ENCODE measurements at regions not wholly inside any gene's neighbourhood (a gene's known extent, or its start where the extent isn't known, plus 50 kb on each side); places are given as distances from the start of the nearest gene placed in this dataset.

DNA sequence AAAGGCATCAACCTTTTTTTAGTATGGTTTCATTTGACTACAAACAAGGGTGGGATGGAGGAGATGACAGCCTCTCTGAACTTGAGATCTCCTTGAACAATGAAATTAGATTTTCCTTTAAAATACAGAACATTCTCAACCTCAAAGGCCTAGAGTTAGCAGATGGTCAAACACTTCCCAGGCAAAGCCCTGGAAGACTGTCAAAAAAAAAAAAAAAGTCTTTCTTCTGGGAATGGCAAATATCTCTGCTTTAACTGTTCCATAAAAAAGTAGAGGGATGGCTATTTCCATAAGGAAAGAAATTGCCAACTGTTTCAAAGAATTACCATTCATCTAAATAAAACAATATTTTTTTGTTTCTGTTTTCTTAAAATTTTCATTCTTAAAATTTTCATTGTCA lies 870.8 kb downstream of the GALC start:
- no peak for DNase-seq (ENCODE audit: low read depth in 2 of 3, low spot score in 2 of 3)

DNA sequence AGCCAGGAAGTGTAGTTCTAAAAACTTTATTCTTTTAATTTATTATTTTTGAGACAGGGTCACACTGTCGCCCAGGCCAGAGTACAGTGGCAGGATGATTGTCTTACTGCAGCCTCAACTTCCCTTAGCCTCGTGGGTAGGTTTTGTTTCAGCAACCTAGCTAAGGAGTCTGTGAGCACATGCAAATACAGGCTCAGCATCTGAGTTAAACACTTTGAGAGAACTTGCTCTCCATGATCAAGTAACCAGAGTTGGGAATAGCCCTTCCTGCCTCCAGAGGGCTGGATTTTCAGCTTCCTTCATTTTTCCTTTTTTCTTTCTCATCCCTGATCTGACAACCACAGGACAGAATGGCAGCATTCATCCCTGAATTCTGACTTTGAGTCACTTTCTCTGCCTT lies 871.3 kb downstream of the GALC start:
- no peak for DNase-seq (ENCODE audit: low read depth in 2 of 3, low spot score in 2 of 3)

DNA sequence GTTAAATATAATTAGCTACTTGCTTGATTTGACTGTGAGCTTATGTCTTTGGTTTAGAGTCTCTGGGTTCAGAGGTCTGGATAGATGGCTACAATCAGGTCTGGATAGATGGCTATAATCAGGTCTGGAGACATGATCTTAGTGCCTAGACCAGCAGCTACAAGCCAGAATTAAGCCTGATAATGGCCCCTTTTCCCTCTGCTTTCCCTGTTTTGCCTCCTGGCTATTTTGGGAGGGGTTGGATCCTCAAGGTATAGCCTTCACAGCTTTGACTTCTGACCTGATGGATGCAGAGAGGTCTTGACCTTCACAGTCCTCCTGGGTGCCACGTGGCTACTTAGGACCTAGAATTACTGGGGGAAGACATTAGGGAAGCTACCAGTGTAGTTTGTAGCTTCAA lies 877.7 kb downstream of the GALC start:
- no peak for DNase-seq (ENCODE audit: low read depth in 2 of 3, low spot score in 2 of 3)

DNA sequence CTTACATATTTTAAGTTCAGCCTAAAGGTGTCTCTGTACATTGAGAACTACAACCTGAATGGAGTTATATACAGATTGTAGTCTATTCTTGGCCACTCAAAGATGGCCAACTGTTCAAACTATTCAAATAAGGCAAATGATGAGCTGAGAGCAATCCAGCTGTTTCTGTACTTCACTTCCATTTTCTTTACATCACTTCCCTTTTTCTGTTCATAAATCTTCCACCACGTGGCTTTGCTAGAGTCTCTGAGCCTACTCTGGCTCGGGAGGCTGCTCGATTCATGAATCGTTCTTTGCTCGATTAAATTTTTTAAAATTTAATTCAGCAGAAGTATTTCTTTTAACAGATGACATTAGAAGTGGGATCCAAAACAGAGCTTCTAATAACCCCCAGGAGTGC lies 879.7 kb downstream of the GALC start:
- no peak for DNase-seq (ENCODE audit: low read depth in 2 of 3, low spot score in 2 of 3)

DNA sequence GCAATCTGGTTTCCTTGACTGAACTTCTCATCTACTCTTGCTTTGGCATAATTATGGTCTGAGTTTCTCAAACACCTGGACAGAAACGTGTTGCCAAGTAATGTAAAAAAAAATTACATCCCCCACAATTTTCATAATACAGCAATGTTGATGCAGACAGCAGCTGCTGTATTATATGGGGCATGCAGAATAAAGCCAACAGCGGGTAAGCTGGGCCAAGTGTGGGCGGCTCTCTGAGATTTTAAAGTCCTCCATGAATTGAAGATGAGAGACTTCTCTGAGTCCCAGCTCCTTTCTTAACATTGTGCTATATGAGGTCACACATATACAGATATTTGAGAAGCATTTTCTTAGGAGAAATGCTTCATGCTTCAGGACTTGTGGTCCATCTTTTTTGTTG lies 881.2 kb downstream of the GALC start:
- DNase-seq (ENCODE audit: low read depth in 2 of 3, low spot score in 2 of 3) = no peak

DNA sequence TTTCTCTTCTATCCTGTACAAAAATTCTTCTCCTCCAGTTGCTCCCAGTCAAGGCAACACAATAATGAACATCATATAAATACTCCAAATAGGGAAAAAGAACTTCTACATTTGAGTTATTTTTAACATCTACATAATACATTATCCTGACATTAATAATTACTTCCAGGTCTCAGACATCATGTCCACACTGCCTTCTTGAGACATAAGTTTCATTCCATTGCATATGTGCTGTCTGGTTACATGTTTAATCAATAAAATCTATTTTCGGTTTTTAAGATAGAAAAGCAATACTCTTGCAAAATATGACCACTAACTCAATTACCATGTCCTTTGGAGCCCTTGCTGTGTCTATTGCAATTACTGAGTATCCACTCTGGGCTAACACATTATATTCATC lies 881.9 kb downstream of the GALC start:
- DNase-seq (ENCODE audit: low read depth in 2 of 3, low spot score in 2 of 3) = no peak

DNA sequence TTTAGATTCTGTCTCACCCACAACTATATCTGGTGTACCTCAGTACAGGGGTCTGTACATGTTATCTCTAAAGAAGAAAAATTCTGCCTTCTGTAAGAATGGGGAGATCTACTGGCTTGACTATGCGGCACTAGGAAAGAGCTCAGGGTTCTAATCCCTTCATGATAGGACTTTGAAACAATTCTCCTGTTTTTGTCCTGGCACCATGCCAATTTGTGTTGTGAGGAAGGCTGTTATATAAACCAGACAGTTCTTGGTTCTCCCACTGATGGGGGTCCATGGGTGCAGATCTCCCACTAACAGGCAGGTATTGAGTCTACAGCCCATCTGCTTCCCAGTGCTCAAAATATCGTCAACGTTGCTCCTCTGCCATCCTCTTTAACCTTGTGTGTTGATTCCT lies 883.7 kb downstream of the GALC start:
- no peak for DNase-seq (ENCODE audit: low read depth in 2 of 3, low spot score in 2 of 3)

DNA sequence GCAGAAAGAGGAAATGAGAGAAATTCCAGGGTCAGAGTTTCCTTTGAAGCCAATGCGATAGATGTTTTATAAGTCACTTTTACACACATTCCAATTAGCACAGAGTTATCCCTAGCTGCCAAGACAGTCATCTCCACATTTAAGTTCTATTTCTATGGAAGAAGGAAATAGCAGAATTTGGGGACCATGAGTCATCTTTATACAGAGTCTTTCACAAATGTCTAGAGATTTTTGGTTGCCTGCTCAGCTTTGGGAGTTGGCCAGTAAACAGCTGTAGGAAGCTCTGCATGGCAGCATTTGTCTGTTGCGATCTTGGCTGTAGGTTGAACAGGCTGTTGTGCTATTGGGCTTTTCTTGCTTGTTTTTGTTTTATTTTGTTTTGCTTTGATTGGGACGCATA lies 884.3 kb downstream of the GALC start:
- no peak for DNase-seq (ENCODE audit: low read depth in 2 of 3, low spot score in 2 of 3)

DNA sequence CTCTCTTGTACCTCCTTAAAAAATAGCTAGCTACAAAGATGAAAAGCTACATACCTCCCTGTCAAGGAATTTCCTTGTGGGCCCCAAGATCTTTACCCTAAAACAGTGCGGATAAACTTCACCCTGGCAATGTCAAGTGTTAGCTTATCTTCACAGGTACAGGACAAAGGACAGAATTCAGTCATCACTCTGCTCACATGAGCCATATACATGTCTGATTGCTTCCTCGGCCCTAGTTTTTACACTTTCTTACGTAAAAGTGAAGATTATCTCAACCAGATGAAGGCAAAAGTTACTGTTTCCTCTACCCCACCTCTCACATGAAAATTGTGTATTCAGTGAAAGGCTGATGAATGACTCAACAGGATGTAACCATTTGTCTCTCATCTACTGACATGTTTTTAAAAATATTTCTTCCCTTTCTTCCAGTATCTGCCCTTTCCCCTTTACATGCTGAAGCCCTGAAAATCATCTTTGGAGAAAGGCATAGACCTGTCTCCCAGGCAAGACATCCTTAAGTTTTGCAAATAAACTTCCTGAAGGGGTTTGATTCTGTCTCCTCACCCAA lies 890.1 kb downstream of the GALC start:
- no peak for DNase-seq (ENCODE audit: low read depth in 2 of 3, low spot score in 2 of 3)

DNA sequence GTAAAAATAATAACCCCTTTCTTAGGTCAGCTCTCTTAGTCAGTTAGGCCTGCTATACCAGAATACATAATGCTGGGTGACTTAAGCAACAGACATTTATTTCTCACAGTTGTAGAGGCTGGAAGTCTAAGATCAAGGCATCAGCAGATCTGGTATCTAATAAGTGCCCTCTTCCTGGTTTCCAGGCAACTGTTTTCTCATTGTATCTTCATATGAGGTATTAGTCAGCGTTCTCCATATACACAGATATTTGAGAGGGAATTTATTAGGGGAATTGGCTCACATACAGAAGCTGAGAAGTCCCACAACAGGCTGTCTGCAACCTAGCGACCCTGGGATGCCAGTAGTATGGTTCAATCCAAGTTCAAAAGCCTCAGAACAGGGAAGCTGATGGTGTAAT lies 896.0 kb downstream of the GALC start:
- no peak for DNase-seq (ENCODE audit: low read depth in 2 of 3, low spot score in 2 of 3)

DNA sequence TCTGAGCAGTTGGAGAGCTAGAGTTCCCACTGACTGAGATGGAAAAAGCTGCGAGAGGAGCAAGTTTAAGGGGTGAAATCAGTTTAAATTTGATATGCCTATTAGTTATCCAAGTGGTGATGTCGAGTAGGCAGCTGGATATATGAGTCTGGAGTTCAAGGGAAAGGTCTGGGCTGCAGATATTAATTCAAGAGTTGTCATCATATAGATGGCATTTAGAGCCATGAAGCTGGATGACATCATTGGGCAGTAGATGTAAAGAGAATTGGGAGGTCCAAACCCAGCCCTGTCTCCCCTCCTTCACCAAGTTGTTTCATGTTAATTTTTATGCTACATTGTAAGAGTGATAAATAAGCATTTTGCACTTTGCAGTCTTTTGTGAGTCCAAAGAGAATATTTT lies 898.1 kb downstream of the GALC start:
- no peak for DNase-seq (ENCODE audit: low read depth in 2 of 3, low spot score in 2 of 3)

DNA sequence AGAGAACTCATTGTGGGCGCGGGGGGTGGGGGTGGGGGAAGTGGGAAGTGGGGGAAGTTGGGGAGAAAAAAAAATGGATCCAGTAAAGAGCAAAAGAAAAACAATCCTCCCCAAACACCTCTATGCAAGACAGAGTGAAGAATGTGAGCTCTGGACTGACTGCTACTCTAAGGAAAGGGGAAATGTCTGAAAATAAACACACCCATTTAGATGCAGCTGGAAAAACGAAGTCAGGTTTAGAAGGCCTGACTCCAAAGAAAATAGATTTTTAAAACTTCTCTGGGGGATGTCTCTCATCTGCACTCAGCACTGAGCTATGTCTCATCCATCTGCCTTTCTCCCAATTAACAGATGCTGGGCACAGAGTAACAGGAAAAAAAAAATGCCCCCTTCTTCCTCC lies 904.4 kb downstream of the GALC start:
- DNase-seq (ENCODE audit: low read depth in 2 of 3, low spot score in 2 of 3) = no peak

DNA sequence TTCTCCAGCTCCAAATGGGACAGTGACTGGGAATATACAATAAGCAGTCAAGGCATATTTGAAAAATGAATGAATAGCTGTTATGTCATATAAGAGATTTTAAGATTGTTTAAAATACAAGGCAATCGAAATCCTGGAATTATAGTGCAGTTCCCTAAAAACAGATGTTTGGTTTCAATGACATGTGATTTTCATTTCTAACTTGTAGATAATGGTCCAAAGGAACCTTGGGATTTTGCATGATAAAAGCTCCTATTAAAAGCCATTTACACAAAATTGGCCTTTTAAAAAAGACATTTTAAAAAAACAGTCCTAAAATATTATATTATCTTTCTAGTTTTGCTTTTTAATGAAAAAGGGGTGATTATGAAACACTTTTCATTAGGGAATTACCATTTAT lies 905.1 kb downstream of the GALC start:
- no peak for DNase-seq (ENCODE audit: low read depth in 2 of 3, low spot score in 2 of 3)

DNA sequence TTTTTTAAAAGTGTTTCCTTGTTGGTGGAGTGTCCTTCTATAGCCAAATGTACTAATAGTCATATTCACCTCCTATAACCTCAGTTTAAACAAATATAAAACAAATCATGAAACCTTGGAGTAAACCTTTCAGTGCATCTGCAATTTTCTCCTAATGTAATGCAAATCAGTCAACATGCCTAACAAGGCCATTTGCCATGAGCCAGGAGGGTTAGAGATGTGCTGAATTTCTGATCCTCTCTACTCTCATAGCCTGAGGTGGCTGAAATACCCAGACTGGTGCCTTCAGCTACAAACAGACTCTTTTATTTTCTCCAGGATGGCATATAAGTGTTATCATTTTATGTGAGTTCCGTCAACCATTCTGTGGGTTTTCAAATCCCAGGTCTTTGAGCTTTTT lies 908.1 kb downstream of the GALC start:
- no peak for DNase-seq (ENCODE audit: low read depth in 2 of 3, low spot score in 2 of 3)

DNA sequence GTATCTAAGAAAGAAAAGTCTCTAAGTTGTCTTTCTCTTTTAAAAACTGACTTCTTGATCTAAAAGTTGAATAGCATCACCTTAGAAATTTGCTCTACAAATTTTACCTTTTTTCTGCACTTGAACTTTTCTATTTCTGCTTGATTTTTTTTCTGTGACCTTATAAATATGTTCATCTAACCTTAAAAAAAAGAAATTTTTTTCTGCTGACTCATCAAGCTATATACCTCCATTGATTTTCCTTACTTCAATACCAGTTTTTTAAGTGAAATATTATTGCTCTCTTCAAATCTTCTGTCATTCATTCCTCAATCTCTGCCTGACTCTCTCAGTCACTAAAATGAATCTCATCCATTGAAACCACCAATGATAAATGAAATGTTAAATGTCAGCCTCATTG lies 910.1 kb downstream of the GALC start:
- DNase-seq (ENCODE audit: low read depth in 2 of 3, low spot score in 2 of 3) = no peak

DNA sequence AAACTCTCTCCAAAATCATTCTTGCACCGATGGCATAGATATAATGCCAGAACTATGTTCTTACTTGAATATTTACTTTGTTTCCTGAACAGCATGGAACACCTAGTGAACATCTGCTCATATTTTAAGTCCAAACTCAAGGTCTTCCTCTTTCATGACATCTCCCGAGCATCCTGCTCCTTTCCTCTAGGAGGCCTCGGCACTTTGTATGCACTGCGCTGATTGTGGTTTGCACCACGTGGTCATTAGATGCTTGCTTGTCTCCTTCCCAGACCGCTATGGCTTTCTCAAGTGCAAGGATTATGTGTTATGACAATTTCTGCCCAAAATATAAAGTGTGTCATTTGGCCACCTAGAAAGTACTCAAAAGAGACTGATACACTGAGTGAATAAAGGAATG lies 912.0 kb downstream of the GALC start:
- no peak for DNase-seq (ENCODE audit: low read depth in 2 of 3, low spot score in 2 of 3)

DNA sequence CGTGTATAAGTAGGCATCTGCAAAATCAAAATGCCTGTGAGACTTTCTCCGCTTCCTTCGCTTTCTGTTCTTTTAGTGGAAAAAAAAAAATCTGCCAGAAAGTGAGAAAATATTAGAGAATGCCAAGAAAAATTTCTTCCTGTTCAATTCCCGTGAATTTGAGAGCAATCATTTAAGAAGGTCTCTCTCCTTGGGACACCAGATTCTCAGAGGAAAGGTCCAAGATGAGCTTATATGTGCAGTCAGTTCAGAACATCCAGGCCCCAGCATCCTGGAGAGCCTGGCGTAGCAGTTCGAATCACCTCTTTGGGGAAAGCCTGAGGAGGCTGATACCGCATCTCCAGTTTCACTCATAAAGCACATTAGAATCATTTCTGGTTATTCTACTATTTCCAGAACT lies 912.8 kb downstream of the GALC start:
- DNase-seq (ENCODE audit: low read depth in 2 of 3, low spot score in 2 of 3) = no peak

DNA sequence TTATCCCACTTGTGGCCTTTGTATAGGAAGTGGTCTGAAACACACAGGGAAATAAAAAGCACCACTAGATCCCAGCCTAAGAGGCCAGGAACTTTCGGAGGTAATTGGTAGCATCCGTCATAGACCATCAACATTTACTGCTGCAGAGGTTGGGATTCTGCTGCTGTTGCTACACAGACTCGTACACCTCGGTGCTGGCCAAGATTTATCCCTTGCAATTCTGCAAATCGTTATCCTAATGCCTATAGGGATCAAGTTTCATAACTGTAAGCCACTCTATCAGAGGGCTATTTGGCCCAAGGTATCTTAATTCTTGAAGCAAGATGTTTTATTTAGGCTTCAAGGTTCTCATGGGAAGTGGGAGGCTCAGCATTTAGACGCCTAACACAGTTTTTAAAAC lies 913.6 kb downstream of the GALC start:
- no peak for DNase-seq (ENCODE audit: low read depth in 2 of 3, low spot score in 2 of 3)

DNA sequence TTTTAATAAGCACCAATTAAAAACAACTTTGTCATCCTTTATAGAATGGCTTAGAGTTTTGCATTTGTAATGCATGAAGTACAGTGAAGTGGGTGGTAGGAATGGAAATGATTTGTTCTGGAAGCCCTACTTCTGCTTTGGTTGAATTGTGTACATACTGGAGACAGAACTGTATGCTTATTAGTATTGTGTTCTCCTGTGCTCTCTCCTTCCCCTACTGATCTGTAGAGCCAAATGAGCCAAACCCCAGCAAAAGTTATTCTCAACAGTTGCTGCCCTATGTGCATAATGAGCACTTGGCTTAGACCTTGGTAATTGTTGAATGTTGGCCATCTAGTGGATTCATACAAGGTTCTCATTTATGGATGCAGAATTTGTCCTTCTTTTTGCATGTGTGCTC lies 916.1 kb downstream of the GALC start:
- DNase-seq (ENCODE audit: low read depth in 2 of 3, low spot score in 2 of 3) = no peak

DNA sequence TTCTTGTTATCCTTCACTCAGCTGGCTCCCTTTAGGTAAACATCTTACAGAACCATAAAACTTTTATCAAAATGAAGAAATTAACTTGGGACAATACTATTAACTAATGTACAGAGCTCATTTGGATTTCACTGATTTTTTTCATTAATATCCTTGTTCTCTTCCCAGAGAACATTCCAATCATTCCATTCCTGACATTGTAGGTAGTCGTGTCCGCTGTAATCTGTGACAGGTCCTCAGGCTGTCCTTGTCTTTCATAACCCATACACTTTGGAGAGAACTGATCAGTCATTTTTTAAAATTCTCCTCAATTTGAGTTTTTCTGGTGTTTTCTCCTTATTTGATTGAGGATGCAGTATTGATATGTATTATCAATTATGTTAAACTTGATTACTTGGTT lies 916.8 kb downstream of the GALC start:
- DNase-seq (ENCODE audit: low read depth in 2 of 3, low spot score in 2 of 3) = no peak

DNA sequence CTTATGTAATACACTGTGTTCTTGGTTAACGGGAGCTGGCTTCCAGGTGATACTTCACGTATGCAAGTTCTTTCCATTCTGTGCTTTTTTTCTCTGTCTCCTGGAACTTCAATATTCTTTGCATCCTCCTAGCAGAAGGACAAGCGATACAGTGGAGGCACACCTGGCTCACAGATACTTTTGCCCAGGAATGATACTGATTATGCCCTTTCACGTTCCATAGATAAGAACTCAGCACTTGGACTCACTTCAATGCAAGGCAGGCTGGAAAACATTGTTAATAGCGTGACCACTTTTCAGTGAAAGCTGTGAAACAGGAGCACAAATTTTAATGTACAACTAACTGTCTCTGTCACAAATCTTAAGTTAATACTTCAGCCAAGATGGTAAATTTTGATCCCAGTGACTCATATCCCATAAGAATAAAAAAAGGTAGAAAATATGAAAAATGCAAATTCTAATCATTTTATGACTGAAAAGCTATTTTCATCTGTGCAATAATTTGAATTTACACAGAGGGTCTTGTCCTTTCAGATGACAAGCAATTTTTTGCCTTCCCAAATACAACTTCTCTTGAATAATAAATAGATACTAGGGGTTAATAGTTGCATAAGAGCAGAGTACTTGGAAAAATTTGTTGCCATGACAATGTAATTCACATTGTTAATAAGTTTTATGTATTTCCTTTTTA lies 919.0 kb downstream of the GALC start:
- DNase-seq (ENCODE audit: low read depth in 2 of 3, low spot score in 2 of 3) = no peak

DNA sequence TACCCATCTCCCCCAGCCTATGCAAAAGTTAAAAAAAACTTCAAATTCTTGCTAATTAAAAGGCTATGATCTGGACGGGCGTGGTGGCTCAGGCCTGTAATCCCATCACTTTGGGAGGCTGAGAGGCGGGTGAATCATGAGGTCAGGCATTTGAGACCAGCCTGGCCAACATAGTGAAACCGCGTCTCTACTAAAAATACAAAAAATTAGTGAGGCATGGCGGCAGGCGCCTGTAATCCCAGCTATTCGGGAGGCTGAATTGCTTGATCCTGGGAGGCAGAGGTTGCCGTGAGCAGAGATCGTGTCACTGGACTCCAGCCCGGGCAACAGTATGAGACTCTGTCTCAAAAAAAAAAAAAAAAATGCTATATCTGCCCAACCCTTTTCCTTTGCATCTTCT lies 925.4 kb downstream of the GALC start:
- no peak for DNase-seq (ENCODE audit: low read depth in 2 of 3, low spot score in 2 of 3)

DNA sequence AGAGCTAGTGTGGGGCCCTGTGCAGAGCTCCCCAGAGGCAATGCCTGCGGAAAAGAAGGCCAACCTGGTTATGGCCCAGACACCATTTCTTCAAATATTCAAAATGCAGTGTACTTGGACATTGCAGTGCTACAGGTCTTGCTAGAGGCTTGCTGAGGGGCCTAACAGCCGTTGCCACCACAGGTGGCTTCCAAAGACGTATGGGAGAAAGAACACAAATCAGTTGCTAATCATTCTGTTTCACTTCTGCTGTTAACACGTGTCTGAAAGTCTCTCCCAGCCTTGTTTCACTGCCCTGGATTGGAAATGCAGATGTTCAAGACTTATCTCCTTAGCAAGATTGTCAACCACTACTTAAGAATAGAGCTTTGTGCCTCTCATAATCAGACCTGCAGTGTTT lies 925.9 kb downstream of the GALC start:
- DNase-seq (ENCODE audit: low read depth in 2 of 3, low spot score in 2 of 3) = no peak

All from activated CD8-positive, alpha-beta memory T cell treated with anti-CD3 and anti-CD28 coated beads for 48 hours (primary cell).